ENCODE measurements at regions not wholly inside any gene's neighbourhood (a gene's known extent, or its start where the extent isn't known, plus 50 kb on each side); places are given as distances from the start of the nearest gene placed in this dataset.
A peak's percentile ranks its signal among the peaks of the same experiment; 100 is the strongest.

DNA sequence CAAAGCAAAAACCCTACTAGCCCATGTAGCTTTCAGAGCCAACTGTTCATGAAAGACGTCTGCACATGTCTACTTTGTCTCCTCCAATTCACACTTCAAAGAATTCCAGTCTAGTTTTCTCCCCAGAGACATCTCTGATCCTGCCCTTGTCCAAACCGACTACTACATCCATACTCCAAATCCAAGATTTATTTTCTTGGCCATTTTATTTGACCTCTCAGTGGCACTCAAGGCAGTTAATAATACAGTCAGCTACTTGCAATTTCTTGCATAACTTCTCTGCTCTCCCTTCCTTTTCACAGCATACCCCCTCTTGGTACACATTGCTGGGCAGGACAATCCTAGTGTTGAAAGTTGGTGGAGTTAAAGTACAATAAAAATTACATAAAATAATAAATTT, 170.9 kb upstream of the INHBA start:
- CTCF ChIA-PET = no interaction called here
- H3K27ac ChIP-seq = no peak overlapping the region
- TF ChIP-seq, protein P1, sequence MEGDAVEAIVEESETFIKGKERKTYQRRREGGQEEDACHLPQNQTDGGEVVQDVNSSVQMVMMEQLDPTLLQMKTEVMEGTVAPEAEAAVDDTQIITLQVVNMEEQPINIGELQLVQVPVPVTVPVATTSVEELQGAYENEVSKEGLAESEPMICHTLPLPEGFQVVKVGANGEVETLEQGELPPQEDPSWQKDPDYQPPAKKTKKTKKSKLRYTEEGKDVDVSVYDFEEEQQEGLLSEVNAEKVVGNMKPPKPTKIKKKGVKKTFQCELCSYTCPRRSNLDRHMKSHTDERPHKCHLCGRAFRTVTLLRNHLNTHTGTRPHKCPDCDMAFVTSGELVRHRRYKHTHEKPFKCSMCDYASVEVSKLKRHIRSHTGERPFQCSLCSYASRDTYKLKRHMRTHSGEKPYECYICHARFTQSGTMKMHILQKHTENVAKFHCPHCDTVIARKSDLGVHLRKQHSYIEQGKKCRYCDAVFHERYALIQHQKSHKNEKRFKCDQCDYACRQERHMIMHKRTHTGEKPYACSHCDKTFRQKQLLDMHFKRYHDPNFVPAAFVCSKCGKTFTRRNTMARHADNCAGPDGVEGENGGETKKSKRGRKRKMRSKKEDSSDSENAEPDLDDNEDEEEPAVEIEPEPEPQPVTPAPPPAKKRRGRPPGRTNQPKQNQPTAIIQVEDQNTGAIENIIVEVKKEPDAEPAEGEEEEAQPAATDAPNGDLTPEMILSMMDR (conservative IDR thresholded peaks at IDR 0.05; ENCODE audit: low read depth) = no peak

GRCh38 chr7:41872966-41873365, 170.1 kb upstream of the INHBA start:
- CTCF ChIA-PET = interaction anchor here (0.6 kb wide), 1 partner anchor 39 kb away, joined by 3 read pairs; no protein-coding TSS in a partner anchor
- TF ChIP-seq, protein P1 (conservative IDR thresholded peaks at IDR 0.05; ENCODE audit: low read depth) = no peak
- no peak overlapping the region for H3K27ac ChIP-seq
- DNase-seq (ENCODE audit: low spot score) = no peak
- POLR2A ChIA-PET (ENCODE audit: low non-redundant PET) = no interaction called here

More for the DNA sequence above, 170.9 kb upstream of the INHBA start:
- POLR2A ChIA-PET (ENCODE audit: low non-redundant PET) = no interaction called here
- DNase-seq (ENCODE audit: low spot score) = no peak

GRCh38 chr7:41870461-41871138, 167.7 kb upstream of the INHBA start:
- TF ChIP-seq, protein P1 (conservative IDR thresholded peaks at IDR 0.05; ENCODE audit: low read depth) = no peak
- POLR2A ChIA-PET (ENCODE audit: low non-redundant PET) = no interaction called here
- DNase-seq (ENCODE audit: low spot score) = no peak
- H3K27ac ChIP-seq = no peak overlapping the region
- CTCF ChIA-PET = no interaction called here

- H3K27ac ChIP-seq = no peak overlapping the region
- ChIA-PET CTCF (no interaction called here), POLR2A (ENCODE audit: low non-redundant PET) (no interaction called here)
- no peak for DNase-seq (ENCODE audit: low spot score)
- TF ChIP-seq, protein P1 (conservative IDR thresholded peaks at IDR 0.05; ENCODE audit: low read depth) = no peak
Observed at GRCh38 chr7:41869997-41870396, 167.1 kb upstream of the INHBA start.

GRCh38 chr7:41869596-41869995, 166.7 kb upstream of the INHBA start:
- H3K27ac ChIP-seq = no peak overlapping the region
- TF ChIP-seq, protein P1 (conservative IDR thresholded peaks at IDR 0.05; ENCODE audit: low read depth) = no peak
- no peak for DNase-seq (ENCODE audit: low spot score)
- ChIA-PET POLR2A (ENCODE audit: low non-redundant PET) (no interaction called here), CTCF (no interaction called here)

DNA sequence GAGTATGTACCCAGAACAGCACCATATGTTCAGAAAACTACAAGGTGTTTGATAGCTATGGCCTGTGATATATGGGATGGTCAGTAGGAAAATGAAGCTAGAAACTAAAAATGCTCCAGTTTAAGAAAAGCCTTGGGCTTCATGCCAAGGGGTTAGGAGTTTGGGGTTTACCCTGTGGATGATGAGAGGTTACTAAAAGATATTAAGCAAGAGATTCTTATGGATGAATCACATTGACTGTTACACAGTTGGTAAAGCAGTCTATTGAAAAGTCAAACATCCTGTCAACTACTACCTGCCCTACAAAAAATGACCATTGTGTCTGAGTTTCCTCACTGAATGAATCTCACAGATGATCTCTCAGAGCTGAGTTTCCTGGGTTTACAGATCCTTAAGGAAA, 166.2 kb upstream of the INHBA start:
- CTCF ChIA-PET = no interaction called here
- POLR2A ChIA-PET (ENCODE audit: low non-redundant PET) = no interaction called here
- no peak overlapping the region for H3K27ac ChIP-seq
- TF ChIP-seq, protein P1 (conservative IDR thresholded peaks at IDR 0.05; ENCODE audit: low read depth) = no peak
- DNase-seq (ENCODE audit: low spot score) = peak; percentile 56
